Endothelial cell of umbilical vein (primary cell): ENCODE measurements at regions not wholly inside any gene's neighbourhood (a gene's known extent, or its start where the extent isn't known, plus 50 kb on each side); places are given as distances from the start of the nearest gene placed in this dataset.

Experiments
- CTCF ChIP-seq, 2 donors: IDR thresholded peaks; 1 replicate in 1 of 2; 2 replicates in 1 of 2; pipeline ENCODE4 v1.5.1; 2011; ENCODE audit warnings: low read length in 2 of 2, mild to moderate bottlenecking in 2 of 2, moderate library complexity in 2 of 2, control low read depth in 1 of 2, inconsistent platforms in 1 of 2, low read depth in 1 of 2; ENCODE audit not compliant: insufficient read depth in 1 of 2; ENCODE audit errors: extremely low read depth in 1 of 2
- GATA2 ChIP-seq: IDR thresholded peaks from 2 replicates; pipeline ENCODE4 v1.7.0; 2011; ENCODE audit warnings: low read depth, mild to moderate bottlenecking, moderate library complexity, mixed read lengths, low read length; ENCODE audit not compliant: insufficient read length, insufficient read depth
- POLR2A ChIP-seq: IDR thresholded peaks from 2 replicates; pipeline ENCODE4 v1.6.1; 2012; ENCODE audit warnings: low read depth, mild to moderate bottlenecking, control low read depth, low read length

DNA sequence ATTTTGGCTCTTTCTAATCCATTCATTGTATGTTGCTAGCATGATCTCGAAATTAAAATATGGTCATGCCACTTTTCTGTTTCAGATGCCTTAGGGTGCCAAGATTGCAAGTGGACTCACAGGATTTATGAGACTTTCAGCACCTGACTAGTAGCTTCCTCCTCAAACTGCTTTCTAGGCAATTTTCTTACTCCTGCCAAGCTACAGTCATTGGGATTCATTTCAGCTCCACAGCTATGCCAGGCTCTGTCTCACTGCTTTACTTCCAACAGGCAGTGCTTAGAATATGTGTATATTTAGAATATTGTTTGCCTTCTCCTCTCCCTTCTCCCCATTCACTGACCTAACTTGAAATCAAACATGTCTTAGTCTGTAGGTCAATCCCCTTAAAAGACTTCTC is 681.4 kb downstream of the TENT5A start:
- no peak for TF ChIP-seq POLR2A
- TF ChIP-seq CTCF (IDR thresholded peaks at IDR 0.05; ENCODE audit: extremely low read depth in 1 of 2, insufficient read depth in 1 of 2, low read depth in 1 of 2, low read length in 2 of 2) = no peak
- no peak for TF ChIP-seq GATA2
